Glomerular endothelial cell (primary cell): ENCODE measurements at regions not wholly inside any gene's neighbourhood (a gene's known extent, or its start where the extent isn't known, plus 50 kb on each side); places are given as distances from the start of the nearest gene placed in this dataset.

Source experiments
- DNase-seq: peaks from one replicate; pipeline ENCODE4 v3.0.0-alpha.2; 2011; ENCODE audit warnings: low read depth, low spot score; ENCODE audit errors: extremely low read depth

DNA sequence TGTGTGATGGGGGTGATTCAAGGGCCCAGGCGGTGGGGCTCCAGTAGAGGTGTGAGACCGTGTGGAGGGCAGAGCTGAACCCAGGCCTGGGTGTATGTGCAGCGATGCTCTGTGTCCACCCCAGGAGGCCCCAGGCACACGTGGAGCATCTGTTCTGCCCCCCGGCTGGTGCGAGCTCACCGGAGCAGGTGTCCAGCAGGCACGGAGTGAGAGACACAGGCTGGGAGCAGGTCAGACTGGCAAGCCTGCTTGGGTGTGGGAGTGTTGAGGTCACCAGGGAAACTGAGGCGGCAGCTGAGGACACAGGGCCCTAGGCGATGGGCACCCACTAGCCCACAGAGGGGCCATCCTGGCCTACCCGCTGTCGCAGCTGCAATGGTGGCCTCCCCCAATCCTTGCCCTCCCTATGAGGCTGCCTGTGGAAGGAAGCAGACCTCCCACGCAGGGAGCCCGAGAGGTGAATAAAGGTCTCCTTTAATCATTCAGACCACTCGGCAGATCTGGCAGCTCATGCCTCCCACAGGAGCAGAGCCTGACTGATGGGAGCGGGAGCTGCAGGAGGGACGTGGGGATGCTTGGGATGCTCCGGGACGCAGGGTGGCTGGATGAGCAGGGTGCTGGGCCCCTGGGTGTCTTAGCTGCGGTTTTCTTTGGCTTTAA, 1165.1 kb downstream of the BRD1 start:
- DNase-seq: no peak

DNA sequence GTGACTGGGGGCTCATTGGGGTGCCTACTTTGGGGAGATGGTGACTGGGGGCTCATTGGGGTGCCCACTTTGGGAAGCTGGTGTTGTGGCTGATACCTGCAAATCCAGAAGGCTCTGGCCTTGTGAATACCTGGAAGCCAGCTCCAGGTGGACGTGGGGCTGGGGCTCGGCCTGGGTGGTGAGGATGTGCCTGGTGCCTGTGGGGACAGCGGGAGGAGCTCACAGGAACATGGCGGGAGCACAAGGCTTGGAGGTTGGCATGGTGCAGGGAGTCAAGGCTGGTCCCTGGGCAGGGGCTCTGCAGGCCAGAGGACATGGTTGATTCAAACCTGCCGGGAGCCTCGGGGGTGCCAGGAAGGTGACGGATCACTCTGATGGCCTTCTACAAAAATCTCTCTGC, 1165.7 kb downstream of the BRD1 start:
- no peak for DNase-seq

- no peak for DNase-seq
Measured at GRCh38 chr22:48660790-48661740, 1166.6 kb downstream of the BRD1 start.

- DNase-seq: no peak
Measured at GRCh38 chr22:48660104-48660789, 1167.4 kb downstream of the BRD1 start.

GRCh38 chr22:48659404-48659996, 1168.2 kb downstream of the BRD1 start:
- DNase-seq: no peak

- DNase-seq: no peak
Measured at GRCh38 chr22:48658871-48659270, 1168.8 kb downstream of the BRD1 start.

DNA sequence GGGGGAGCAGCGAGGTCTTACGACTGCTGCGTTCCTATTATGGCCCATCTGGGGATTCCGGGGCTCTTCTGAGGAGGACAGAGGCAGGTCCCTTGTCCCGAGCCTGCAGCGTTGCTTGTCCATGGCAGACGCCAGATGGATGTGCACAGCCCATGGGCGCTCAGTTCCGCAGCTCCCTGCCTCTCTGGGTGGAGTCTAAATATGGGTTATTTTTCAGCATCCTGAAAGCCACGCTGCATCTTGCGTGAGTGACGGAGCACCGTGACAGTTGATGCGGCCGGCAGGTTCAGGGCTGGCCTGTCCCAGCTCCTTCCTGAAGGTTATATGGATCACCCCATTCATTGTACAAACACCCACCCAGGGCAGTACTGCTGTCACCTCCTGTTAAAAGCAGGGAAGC, 1169.4 kb downstream of the BRD1 start:
- DNase-seq: no peak

- no peak for DNase-seq
Measured at GRCh38 chr22:48654492-48654891, 1173.2 kb downstream of the BRD1 start.

DNA sequence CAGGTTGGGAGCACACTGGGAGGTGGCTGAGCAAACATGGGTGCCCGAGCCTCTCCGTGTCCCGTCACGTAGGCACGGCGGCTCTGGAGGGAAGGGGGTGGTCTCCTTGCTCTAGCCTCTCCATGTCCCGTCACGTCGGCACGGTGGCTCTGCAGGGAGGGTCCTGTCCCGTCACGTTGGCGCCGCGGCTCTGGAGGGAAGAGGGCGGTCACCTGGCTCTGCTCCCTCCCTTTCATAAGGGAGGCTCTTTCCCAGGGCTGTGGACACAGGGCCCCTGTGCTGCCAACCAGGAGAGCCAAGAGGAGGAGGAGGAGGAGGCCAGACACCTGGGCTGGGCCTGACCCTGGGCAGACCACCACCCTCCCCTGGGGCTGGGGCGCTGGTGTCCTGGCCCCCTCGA, 1173.7 kb downstream of the BRD1 start:
- DNase-seq: no peak

DNA sequence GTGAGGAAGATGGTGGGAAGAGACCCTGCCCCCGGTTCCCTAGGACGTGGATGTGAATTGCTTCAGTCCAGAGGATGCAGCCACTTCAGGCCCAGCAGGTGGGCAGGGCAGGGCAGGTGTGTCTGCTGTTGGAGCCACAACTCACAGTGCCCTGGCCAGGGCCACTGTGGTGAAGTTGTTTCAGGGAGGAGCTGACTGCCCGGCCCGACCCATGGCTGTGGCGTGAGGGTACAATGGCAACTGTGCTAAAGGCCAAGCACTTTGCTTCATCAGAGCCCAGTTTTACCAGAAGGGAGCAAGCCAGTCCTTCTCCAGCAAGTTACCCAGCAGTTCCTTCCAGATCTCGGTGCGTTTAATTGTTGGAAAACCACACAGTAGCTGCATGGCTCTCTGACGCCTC, 1174.4 kb downstream of the BRD1 start:
- DNase-seq: no peak

- DNase-seq: no peak
Measured at GRCh38 chr22:48652796-48653195, 1174.9 kb downstream of the BRD1 start.

DNA sequence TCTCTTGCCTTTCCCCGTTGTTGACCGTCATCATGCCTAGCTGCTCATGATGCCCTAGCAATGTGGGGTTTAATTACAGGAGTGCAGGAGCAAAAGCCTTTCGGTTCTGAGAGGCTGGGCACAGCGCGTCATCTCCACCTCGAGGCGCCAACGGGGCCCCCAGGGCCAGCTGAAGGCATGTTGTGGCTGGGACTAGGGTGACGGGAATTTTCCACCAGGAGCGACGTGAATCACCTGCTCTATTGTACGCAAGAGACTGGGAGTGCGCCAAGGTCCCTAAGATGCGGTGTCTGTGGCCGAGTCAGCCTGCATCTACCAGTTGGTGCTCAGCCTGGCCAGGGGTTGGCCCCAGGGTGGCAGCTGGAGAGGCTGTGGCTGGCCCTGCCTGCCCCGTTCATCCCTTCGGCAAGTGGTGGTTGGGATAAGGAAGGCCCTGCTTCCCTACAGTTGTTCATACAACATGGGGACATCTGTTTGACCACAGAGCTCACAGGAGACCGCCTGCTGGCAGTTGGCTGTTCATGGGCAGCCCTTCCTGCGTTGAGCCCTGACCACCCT, 1175.6 kb downstream of the BRD1 start:
- no peak for DNase-seq

GRCh38 chr22:48651036-48651890, 1176.4 kb downstream of the BRD1 start:
- no peak for DNase-seq

- DNase-seq: no peak
Measured at GRCh38 chr22:48650323-48651035, 1177.2 kb downstream of the BRD1 start.

DNA sequence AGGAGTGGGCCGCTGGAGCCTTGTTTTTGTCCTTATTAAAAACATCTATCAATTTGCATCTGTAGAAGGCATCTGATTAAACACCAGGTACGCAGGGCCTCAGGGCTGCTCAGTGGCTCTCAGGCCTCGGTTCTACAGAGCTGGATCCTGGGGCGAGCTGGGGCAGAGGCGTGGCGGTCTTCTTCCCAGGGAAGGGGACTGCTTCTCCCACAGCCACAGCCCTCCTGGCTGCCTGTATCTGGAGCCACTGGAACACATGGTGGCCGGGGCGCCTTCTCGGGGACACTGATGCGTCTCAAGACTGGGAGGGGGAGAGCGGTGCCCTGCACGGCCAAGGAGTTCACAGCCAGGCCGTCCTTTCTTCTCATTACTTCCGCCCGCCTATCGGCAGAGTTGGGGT, 1178.2 kb downstream of the BRD1 start:
- DNase-seq: no peak

DNA sequence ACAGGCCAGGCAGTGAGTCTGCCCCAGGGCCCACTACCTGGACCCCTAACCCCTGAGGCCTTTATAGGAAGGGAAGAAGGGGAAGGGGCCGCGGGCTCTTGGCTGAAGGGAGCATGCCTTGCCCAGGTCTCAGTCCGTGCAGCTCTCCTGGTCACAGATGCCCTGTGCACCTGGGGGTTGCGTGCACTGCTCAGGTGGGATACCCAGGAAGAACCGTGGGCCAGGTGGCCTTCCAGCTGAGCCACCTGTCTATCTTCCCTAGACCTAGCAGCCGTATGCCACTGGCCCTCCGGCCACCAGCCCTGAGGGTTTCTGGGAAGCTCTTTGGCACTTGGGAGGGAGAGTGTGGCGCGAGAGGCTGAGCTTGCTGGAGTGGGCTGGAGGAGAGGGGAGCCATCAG, 1178.6 kb downstream of the BRD1 start:
- DNase-seq: no peak

- DNase-seq: no peak
Measured at GRCh38 chr22:48647606-48648515, 1179.8 kb downstream of the BRD1 start.

DNA sequence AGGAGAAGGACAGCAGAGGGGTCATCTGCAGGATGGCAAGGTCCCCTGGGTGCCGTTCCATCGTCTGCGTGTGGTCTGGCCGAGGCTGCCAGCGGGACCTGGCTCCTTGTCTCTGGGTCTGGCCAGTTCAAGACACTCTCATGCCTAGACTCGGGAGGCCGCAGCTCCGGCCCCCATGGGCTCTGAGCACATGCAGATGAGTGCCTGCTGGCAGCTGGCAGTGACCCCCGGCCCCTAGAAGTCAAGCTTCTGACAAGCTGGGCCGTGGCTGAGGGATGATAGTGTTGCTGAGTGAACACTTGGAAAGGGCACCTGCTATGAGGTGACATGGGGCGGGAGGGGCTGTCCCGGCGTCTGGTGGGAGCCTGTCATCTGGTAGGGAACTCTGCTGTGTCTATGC, 1180.6 kb downstream of the BRD1 start:
- DNase-seq: no peak
